SHP77 (cell line): ENCODE measurements at regions not wholly inside any gene's neighbourhood (a gene's known extent, or its start where the extent isn't known, plus 50 kb on each side); places are given as distances from the start of the nearest gene placed in this dataset.
"Not testable (repeated sequence)": the region's sequence is repeated elsewhere in the genome, so short reads cannot be mapped to it uniquely, and the experiment has no call there.

Experiments
- DNase-seq, 2 experiments: peaks; one replicate each; lab custom pipeline; 2025; lab: John Stamatoyannopoulos, UW

DNA sequence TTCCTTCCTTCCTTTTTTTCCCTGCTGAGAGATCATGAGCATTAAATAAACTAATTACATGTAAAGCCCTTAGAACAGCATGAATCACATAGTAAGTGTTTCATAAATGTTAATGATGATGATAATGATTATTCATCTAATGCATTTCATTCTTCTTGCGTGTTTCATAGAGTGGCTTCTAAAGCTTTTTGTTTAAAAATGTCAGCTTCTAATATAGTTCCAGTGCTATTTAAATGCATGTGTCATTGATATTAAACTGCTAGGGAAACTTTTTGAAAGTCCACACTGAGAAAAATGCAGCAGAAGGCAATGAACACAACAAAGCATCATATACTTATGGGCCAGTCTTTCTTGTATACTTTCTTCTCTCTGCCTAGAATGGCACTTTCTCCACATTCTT is 894.8 kb downstream of the REEP3 start:
- no peak for DNase-seq

DNA sequence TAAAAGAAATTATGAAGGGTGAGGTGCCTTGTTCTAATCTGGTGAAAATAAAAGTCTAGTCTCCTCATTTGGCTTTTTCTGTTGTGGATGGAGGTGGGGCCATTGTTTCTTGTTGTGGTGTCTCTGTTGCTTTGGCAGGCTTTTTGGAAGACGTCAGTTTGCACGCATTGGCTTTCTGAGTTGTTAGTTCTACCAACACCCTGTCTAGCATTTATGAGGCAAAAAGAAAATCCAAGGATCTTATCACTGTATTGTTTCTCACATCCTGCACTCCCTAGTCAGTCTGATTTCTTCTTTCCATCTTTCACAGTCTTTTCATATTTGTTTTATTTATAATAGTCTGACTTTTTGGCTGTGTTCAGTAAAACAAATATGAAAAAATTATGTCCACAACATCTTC is 898.3 kb downstream of the REEP3 start:
- no peak for DNase-seq

DNA sequence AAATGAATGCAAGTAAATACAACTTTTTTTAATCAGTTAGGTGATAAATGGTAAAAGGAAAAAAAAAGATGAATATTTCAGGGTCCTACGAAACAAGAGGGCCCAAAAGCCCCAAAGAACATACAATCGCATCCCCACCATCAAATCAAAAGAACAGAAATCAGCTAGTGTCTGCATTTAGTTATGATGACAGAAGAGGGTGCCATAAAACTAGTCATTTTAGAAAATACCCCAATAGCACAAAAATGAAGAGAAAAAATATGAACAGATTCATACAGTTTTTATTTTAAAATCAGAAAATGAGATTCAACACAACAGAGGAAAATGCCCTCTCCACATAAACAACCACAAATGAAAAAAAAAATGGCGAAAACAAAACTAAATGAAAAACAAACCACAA is 905.5 kb downstream of the REEP3 start:
- DNase-seq, result no peak

DNA sequence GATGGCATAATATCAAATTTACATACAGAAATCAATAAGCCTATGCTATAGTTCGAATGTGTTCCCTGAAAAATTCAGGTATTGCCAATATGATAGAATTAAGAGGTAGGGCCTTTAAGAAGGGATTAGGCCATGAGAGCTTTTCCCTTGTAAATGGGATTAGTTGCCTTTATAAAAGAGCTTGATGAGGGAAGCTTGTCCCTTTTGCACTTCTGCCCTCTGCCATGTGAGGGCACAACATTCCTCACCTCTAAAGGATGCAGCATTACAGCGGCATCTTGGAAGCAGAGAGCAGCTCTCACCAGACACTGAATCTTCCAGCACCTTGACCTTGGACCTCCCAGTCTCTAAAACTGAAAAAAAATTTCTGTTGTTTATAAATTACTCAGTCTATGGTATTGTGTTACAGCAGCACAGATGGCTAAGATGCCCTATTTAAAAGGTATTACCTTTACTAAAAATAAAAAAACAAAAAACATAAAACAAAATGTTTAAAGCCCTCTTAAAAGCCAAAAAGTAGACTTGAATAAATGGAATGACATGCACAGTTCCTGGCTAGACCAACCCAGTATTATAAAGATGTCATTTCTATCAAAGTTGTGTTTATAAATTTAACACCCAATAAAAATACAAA is 909.6 kb downstream of the REEP3 start:
- no peak for DNase-seq

DNA sequence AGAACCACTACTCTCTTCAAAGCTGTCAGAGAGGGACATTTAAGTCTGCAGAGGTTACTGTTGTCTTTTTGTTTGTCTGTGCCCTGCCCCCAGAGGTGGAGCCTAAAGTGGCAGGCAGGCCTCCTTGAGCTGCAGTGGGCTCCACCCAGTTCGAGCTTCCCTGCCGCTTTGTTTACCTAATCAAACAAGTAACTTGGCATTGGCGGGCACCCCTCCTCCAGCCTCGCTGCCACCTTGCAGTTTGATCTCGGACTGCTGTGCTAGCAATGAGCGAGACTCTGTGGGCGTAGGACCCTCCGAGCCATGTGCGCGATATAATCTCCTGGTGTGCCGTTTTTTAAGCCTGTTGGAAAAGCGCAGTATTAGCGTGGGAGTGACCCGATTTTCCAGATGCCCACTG is 920.7 kb downstream of the REEP3 start:
- not testable (repeated sequence) for DNase-seq

DNA sequence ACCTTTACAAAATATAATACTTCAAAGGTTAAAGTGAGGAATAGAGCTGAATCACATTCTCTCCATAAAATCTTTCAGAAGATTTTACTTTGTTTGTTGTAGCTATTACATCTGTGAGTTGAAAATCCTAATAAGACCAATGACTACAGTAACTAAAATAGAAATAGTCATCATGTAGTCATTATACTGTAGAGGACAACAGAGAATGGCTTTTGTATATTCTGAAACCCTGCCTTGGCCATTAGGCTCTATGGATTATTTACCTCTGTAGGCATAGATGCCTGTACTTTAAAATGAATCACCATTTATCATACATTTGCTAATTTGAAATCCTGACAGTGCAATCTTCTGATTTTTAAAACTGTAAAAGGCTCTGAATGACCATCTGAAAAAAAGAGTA is 923.0 kb downstream of the REEP3 start:
- DNase-seq, result no peak

DNA sequence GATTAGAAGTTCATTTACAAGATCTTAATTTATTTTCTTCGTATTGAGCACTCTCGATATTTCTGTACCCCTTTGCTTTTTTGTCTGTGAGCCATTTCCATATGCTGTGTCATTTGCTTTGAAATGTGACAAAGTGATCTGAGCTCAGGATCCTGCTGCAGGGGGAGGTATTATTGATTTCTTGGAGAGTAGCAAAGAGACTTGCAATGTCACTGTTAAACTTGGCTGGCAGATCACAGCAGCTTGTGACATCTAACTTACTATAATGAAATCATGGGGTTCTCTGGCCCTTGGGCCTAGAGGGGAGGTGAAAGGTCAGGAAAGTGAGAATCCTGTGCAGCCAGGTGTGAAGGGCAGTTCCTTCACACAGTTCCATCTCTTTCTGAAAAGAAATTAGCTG is 923.4 kb downstream of the REEP3 start:
- no peak for DNase-seq

DNA sequence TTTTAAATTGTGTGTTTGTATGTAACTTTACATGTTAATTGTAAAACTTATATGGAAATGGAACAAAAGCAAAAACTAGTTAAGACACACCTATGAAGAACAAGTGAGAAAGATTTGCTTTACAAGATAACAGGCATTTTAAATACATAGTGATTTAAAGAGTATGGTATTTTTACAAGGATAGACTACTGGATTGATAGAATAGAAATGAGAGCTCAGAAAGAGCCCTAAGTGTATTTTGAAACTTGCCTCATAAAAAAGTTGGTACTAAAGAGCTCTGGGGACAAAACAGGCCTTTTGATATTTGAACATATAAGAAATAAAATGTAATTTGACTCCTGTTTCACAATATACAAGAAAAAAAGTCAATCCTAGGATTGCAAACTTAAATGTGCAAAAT is 928.4 kb downstream of the REEP3 start:
- no peak for DNase-seq

DNA sequence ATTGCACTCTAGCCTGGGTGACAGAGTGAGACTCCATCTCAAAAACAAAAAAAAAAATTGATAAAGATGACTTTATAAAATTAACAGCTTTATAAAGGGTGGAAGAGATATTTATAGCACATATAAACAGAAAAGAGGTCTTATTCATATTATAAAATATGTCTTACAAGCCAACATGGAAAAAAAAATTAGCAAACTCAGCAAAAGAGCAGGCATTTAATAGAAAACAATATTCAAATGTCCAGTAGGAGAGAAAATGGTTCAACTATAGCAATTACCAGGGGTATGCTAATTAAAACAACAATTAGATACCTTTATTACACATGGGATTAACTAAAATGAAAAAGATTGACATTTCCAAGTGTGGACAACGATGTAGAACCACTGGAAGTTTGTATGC is 929.1 kb downstream of the REEP3 start:
- DNase-seq, result no peak

DNA sequence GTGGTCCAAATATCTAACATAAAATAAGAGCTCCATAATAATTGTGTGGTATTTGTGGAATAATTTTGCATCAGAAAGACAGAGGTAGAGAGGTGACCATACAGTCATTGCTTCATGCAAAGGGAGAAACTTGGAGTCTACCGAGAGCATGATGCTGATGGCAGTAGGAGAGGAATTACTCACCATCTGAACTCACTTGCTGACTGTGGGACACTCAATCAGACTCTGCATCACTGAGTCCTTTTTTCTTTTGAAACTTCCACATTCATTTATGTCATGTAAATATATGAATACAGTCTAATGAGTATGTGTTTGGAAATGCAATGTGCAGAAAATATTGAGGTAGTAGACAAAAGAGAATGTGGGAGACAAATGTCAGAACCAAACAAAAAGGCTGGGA is 933.8 kb downstream of the REEP3 start:
- DNase-seq, result no peak

DNA sequence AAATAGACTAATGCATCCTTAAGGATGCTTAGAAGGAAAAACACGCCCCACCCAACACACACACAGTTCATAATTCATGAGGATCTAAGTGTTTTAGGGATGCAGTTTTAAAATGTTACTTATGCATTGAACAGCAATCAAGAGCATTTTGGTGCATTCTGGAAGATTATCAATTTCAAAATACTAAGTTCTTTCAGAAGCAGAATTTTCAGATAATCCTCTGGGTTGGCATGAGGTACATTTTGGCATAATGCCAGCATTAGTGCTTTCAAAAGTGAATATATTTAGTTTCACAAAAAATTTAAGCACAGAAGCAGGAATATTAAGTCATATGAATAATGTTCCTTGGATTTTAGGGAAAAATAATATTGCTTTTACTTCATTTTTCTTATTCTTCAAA is 937.1 kb downstream of the REEP3 start:
- no peak for DNase-seq

DNA sequence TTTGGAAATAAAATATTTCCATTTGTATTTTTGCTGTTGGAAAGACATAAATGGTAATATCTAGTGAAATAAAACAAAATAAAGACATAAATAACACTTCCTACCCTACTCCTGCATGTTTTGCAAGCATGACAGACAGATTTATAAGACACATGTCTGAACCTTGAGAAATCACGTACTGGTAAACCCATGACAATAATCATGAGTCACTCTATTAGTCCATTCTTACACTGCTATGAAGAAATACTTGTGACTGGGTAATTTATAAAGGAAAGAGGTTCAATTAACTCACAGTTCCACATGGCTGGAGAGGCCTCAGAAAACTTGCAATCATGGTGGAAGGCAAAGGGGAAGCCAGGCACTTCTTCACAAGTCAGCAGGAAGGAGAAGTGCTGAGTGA is 942.2 kb downstream of the REEP3 start:
- DNase-seq, result no peak

DNA sequence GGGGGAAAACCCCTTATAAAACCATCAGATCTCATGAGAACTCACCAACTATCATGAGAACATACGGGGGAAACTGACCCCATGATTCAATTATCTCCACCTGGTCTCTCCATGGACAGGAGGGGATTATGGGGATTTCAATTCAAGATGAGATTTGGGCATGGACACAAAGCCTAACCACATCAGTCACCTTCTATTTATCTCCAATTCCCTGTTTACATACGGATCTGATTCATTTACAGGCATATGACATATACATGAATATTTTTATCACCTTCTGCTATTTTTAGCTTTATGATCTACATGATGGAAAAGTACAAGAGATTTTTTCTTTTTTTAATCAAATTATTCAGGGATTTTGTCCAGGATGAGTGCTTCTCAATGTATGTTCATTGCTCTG is 944.5 kb downstream of the REEP3 start:
- no peak for DNase-seq

DNA sequence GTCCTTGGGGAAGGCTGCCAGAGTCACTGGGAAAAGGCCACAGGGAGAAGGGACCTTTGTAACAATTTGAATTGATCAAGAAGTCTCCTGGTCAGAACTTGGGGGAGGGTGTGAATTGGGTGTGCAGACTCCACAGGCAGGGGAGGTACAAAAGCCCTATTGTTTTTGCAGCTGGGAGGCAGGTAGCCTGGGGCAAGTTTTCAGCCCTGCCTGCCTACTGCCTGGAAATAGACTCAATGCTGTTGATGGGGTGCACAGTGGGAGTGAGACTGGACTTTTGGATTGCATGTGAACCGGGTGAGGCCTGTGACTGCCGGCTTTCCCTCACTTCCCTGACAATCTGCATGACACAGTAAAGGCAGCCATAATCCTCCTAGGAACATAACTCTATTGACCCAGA is 947.0 kb downstream of the REEP3 start:
- no peak for DNase-seq

DNA sequence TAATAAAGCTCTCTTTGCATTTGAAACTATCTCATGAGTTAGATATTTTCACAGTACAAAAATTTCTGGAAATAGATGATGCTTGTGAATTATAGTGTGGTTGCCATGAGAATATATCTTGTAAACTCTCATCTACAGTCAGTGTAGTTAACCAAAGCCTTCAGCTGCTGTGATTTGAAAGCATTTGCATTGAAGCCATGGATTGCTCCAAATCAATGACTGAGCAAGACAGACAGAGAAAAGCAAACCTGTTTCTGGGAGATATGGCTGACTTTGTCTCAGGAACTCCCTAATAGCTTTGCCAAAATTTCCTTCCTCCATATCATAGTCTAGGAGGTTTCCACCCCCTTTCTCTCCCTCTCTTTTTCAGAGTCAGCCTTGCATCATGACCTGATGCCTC is 955.3 kb downstream of the REEP3 start:
- no peak for DNase-seq

DNA sequence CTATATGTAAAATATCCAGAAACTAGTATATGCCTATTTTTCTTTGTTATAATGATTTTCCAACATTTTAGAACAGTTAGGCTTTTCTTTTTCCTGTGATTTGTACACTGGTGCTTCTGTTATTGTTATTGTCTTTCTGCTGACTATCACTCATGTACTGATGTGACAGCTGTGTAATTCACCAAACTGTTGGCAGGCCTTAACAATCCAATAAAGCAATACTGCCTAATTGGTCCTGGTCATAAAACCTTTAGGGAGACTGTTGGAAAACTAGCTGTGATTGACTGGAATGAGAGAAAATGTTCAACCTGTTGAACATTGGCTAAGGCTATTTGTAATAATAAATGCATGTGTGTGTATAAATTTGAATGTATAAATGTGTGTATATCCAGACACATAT is 956.6 kb downstream of the REEP3 start:
- DNase-seq, result no peak

DNA sequence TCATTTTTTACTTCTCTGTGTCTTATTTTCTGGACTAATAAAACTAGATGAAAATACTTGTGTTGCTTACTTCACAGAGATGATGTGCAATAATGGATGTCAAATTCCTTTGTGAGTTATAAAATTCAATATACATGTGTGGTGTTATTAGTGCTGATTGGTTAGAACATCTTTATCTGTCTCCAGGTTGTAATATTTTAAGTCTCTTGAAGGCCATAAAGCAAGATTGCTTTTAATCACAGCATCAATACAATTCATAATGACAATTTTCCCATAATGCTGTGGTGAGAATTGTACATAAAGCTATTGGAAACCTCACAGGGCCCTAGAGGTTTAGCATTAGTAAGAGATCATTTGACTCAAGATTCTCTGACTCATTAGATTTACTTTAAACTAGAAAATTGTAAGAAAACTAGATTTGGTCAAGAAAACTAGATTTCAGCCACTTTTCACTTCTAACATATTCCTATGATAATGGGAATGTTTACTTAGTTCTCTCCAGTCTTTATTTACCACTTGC is 963.7 kb downstream of the REEP3 start:
- no peak for DNase-seq

DNA sequence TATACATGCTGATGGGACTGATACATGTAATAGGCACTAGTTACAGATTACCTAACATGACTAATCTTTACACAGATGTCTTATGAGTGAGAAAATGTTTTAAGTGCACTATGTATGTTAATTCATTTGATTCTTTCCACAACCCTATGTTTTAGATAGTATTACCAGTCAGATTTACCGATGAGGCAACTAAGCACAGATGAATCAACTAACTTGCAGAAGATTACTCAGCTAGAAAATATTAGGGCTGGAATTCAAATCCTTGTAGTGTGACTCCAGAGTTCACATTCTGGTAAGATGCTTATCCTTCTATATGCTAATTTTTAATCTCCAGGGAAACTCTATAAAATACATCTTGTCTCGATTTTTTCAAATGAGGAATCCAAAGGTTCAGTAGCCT is 964.9 kb downstream of the REEP3 start:
- no peak for DNase-seq

DNA sequence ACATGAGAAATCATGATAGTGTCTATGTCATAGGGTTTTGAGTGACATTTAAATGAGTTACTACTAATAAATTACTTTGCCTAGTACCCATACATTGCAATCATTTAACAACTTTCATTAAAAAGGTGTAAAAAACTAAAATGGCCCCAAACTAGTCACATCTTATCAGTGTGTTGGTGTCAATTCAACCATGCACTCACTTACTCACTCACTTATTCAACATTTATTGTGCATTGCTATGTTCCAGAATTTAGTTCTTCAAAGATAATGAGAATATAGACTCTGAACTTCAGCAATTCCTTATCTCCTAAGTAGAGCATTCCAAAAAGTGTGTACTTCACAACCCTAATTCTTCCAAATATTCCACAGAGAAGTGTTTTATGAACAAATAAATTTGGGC is 965.7 kb downstream of the REEP3 start:
- DNase-seq, result no peak

DNA sequence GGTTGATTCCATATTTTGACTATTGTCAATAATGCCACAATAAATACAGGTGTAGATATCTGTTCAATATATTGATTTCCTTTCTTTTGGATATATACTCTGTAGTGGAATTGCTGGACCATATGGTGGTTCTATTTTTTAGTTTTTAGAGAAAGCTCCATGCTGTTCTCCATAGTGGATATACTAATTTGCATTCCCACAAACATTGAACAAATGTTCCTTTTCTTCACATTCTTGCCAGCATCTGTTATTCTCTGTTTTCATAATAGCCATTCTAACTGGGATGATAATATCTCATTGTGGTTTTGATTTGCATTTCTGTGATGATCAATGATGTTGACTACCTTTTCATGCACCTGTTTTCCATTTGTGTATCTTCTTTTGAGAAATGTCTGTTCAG is 973.7 kb downstream of the REEP3 start:
- DNase-seq, result no peak

DNA sequence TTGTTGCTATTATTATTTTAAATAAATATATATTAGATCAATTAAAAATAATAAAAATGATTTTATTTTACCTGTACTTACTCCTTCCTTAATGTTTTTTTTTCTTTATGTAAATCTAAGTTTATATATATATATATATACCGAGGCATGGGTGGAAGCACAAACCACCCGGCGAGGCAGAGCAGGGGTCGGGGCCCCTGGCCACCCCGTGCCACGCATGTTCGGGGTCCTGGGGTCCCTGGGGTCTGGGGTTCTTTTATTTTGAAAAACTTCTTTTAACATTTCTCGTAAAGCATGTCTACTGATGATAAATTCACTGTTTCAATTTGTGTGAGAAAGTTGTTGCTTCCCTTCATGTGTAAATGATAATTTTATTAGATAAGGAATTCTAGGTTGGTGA is 976.1 kb downstream of the REEP3 start:
- DNase-seq, result no peak

DNA sequence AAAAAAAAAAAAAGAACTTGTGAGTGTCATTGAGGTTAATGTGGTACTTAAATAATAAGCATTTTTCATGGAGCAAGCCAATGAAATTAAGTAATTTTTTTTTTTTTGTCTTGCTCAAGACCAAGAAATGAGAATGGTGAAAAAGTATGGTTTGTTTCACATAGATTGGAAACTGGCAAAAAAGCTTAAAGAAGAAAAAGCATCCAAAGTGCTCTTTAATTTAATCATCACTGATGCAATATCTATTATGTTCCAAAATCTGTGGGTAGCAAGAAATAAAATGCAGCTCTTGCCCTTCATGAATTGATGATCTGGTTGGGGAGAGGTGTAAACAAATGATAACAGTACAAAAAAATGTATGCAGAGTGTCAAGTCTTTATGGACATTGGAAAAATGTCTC is 980.6 kb downstream of the REEP3 start:
- no peak for DNase-seq

DNA sequence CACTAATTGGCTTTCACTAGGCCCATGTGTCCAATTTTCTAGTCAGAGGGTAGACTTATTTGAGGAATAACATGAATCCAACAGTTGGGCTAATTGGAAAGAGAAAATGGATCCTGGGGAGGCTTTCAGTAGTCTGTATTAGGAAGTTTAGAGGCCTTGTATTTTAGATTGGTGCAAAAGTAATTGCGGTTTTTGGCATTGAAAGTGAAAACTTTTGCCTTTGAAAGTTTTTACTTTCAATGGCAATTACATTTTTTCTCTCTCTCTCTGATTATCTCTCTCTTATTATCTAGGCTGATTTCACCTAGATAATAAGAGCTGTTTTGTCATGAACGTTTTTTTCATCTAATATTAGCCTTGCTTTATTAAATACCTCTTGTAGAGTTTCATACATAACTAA is 981.7 kb downstream of the REEP3 start:
- no peak for DNase-seq

DNA sequence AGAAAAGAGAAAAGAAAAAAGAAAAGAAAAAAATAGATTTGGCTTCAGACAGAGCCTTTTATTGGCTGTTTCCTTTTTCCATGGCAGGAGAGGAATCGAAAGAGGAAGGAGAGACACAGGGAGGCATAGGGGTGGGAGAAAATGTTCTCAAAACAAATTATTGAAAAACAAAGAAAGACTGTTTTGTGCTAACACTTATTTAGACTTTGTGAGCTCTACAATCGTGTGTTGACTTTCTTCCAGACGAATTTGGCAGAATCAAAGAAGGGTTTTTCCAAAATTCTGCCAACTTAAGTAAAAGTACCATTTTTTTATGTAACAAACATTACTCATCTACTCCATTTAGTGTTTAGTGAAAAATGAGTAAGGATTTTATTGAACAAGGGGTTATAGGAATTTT is 982.2 kb downstream of the REEP3 start:
- DNase-seq, result no peak

DNA sequence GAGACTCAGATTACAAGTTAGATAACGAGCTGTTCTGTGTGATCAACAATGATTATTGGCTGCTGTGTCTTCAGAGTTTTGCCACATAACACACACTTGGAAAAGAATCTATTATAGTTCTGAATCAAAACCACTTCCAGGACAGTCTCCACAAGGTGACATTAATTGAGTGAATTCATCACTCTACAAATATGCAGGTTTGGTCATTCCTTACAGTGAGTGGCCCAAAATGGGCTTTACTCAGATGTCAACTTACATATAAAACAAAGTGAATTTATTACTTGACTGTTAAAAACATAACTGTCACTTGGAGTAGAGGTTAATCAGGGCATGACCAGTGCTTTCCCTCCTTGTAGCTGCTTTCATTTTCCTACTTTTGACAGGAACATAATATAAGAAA is 984.3 kb downstream of the REEP3 start:
- DNase-seq, result no peak
